B cell (primary cell): ENCODE measurements at regions not wholly inside any gene's neighbourhood (a gene's known extent, or its start where the extent isn't known, plus 50 kb on each side); places are given as distances from the start of the nearest gene placed in this dataset.

Experiments used
- ATAC-seq: fragments of 200-7000 bp; cut with Tn5 transposase; one replicate; pipeline ENCODE4 v1.10.0; 2021; ENCODE audit warnings: low read depth, mild to moderate bottlenecking, moderate number of reproducible peaks, moderate library complexity
- CTCF ChIA-PET: fragments of 350-600 bp; sonication (Branson Sonifier 250); formaldehyde crosslinking; loops from one replicate; lab custom pipeline; 2021; ENCODE audit warnings: antibody characterized with exemption, inconsistent platforms; lab: Charles Lee
- POLR2A ChIA-PET: fragments of 350-600 bp; sonication (Branson Sonifier 250); formaldehyde crosslinking; loops from one replicate; lab custom pipeline; 2021; ENCODE audit warnings: antibody characterized with exemption; lab: Charles Lee
- DNase-seq: peaks from one replicate; pipeline ENCODE4 v3.0.0; 2013
- H2AFZ ChIP-seq: 2 replicates; pipeline ENCODE4 v1.6.1; 2012; ENCODE audit warnings: mild to moderate bottlenecking, low read depth, low read length; ENCODE audit not compliant: insufficient read depth, poor library complexity, severe bottlenecking
- H3K27ac ChIP-seq, 2 donors: 1 replicate in 1 of 2; 2 replicates in 1 of 2; pipeline ENCODE4 v1.5.1; 2012 to 2013; ENCODE audit warnings: low read length in 2 of 2, mild to moderate bottlenecking in 2 of 2, moderate library complexity in 1 of 2
- H3K27me3 ChIP-seq, 4 experiments: fragments of 200-600 bp in 1 of 4; sonication (generic) in 1 of 4; replicated peaks in 1 of 4; 1 replicate in 2 of 4; 2 replicates in 2 of 4; pipeline versions ENCODE4 v1.6.1 to v1.7.0; 2013 to 2016; ENCODE audit warnings: low read length in 3 of 4, mild to moderate bottlenecking in 2 of 4, mixed read lengths in 1 of 4, moderate library complexity in 1 of 4; ENCODE audit not compliant: insufficient read depth in 4 of 4, control insufficient read depth in 3 of 4; ENCODE audit errors: control extremely low read depth in 1 of 4
- H3K36me3 ChIP-seq, 2 experiments: replicated peaks in 1 of 2; 1 replicate in 1 of 2; 2 replicates in 1 of 2; pipeline versions ENCODE4 v1.6.1 to v1.7.1; 2013; ENCODE audit warnings: low read length in 1 of 2; ENCODE audit not compliant: insufficient read depth in 2 of 2, control insufficient read depth in 1 of 2; ENCODE audit errors: control extremely low read depth in 1 of 2, extremely low read depth in 1 of 2
- H3K4me1 ChIP-seq, 2 donors: fragments of 200-600 bp in 1 of 2; sonication (generic) in 1 of 2; 1 replicate in 1 of 2; 2 replicates in 1 of 2; pipeline versions ENCODE4 v1.5.1 to v1.6.1; 2013 to 2017; ENCODE audit warnings: low read length in 2 of 2; ENCODE audit not compliant: control insufficient read depth in 2 of 2, insufficient read depth in 2 of 2
- H3K4me2 ChIP-seq: replicated peaks from 2 replicates; pipeline ENCODE3; 2012; ENCODE audit warnings: mild to moderate bottlenecking, low read depth, low read length; ENCODE audit not compliant: poor library complexity, severe bottlenecking
- H3K4me3 ChIP-seq, 5 experiments: fragments of 200-600 bp in 1 of 5; sonication (generic) in 1 of 5; 1 replicate in 3 of 5; 2 replicates in 2 of 5; pipeline versions ENCODE4 v1.5.1 to v1.7.0; 2011 to 2016; ENCODE audit warnings: low read length in 4 of 5, mild to moderate bottlenecking in 4 of 5, low read depth in 2 of 5, control low read depth in 1 of 5, moderate library complexity in 1 of 5; ENCODE audit not compliant: insufficient read depth in 1 of 5; ENCODE audit errors: control extremely low read depth in 1 of 5, extremely low read depth in 1 of 5
- H3K79me2 ChIP-seq: fragments of 200-600 bp; sonication (generic); one replicate; pipeline ENCODE4 v1.6.0; 2016; ENCODE audit warnings: low read length; ENCODE audit not compliant: control insufficient read depth, insufficient read depth
- H3K9ac ChIP-seq: fragments of 200-600 bp; sonication (generic); 2 replicates; pipeline ENCODE4 v1.6.1; 2017; ENCODE audit warnings: mild to moderate bottlenecking, low read length, moderate library complexity
- H3K9me3 ChIP-seq, 3 donors: one replicate each; pipeline versions ENCODE4 v1.6.1 to v1.7.1; 2013; ENCODE audit warnings: low read length in 2 of 3; ENCODE audit not compliant: control insufficient read depth in 2 of 3, insufficient read depth in 1 of 3; ENCODE audit errors: control extremely low read depth in 1 of 3
- H4K20me1 ChIP-seq: 2 replicates; pipeline ENCODE4 v1.6.0; 2012; ENCODE audit warnings: mild to moderate bottlenecking, low read length; ENCODE audit not compliant: insufficient read depth, control insufficient read depth, poor library complexity, severe bottlenecking
- H3K27ac Mint-ChIP-seq: one replicate; pipeline ENCODE4 v1.8.0; 2021; ENCODE audit warnings: mixed read lengths
- H3K27me3 Mint-ChIP-seq: one replicate; pipeline ENCODE4 v1.8.0; 2021; ENCODE audit warnings: mixed read lengths
- H3K4me1 Mint-ChIP-seq: one replicate; pipeline ENCODE4 v1.8.0; 2021; ENCODE audit warnings: mixed read lengths
- H3K4me3 Mint-ChIP-seq: one replicate; pipeline ENCODE4 v1.8.0; 2021; ENCODE audit warnings: mixed read lengths
- H3K9me3 Mint-ChIP-seq: one replicate; pipeline ENCODE4 v1.8.0; 2022; ENCODE audit warnings: mixed read lengths; ENCODE audit not compliant: insufficient read depth
- EZH2 ChIP-seq: IDR thresholded peaks from 2 replicates; pipeline ENCODE4 v1.6.1; 2012; ENCODE audit warnings: borderline replicate concordance, low read depth, mild to moderate bottlenecking, moderate library complexity, low read length; ENCODE audit not compliant: insufficient read depth, poor library complexity, severe bottlenecking
- WGBS: methylation state at CpG from one replicate; pipeline ENCODE4 v1.1.5; 2013; ENCODE audit warnings: missing lambda C conversion rate; ENCODE audit not compliant: insufficient coverage; 5-methylcytosine and 5-hydroxymethylcytosine counted together
- intact Hi-C: fragments of 100-400 bp; cut with micrococcal nuclease; formaldehyde crosslinking; loops from one replicate; pipeline ENCODE4 v1.10.0; 2022
- TF ChIP-seq, protein P1 (sequence below): fragments of 200-600 bp; IDR thresholded peaks from one replicate; pipeline ENCODE4 v1.8.0; 2022; ENCODE audit warnings: antibody characterized with exemption, mild to moderate bottlenecking

DNA sequence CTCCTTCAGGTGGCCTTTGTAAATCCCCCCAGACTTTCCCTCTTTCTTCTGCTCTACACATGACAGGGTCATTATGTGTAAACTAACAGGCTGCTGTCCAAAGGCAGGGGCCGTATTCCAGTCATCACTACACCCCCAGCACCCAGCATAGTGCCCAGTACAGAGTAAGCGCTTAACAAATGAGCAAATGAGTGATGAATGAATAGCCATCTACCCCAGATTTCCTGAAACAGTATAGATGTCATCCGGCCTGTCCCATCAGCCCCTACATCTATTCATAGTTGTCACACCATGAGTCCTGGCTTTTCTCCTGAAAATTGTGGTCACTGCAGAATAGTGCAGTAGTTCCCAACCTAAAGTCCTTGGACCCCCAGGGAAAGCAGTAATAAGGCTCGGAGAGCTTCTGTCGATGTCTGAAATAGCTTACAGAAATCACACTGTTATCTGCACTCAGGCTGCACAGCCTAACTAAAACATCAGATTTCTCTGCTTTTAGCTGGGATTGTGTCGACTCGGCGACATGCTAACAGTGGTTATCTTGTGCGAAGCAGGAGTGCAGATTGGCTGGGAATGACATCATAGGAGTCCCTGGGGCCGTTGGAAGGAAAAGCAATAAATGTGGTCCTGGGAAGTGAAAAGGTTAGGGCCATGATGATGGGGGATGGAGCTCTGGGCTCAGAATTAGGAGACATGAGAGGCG, 143.8 kb upstream of the NECTIN1 start:
- DNase-seq, result no peak
- Mint-ChIP-seq H3K9me3 (no peaks in the 10 kb centered on the region), H3K27ac (no peak overlapping the region), H3K4me3 (no peak overlapping the region), H3K4me1 (no peaks in the 10 kb centered on the region), H3K27me3 (peaks cover 4% of the 10 kb centered on the region)
- H3K27ac ChIP-seq, result no peak overlapping the region
- ChIA-PET CTCF (no interaction called here), POLR2A (no interaction called here)
- H3K27me3 ChIP-seq, result peaks cover 0 to 7% (median 1%) of the 10 kb centered on the region in 4 experiments
- no peak overlapping the region for H2AFZ ChIP-seq
- no peak overlapping the region for H3K4me2 ChIP-seq
- WGBS, result 75% methylated on average over 10 of the region's 11 CpGs
- TF ChIP-seq, protein P1, sequence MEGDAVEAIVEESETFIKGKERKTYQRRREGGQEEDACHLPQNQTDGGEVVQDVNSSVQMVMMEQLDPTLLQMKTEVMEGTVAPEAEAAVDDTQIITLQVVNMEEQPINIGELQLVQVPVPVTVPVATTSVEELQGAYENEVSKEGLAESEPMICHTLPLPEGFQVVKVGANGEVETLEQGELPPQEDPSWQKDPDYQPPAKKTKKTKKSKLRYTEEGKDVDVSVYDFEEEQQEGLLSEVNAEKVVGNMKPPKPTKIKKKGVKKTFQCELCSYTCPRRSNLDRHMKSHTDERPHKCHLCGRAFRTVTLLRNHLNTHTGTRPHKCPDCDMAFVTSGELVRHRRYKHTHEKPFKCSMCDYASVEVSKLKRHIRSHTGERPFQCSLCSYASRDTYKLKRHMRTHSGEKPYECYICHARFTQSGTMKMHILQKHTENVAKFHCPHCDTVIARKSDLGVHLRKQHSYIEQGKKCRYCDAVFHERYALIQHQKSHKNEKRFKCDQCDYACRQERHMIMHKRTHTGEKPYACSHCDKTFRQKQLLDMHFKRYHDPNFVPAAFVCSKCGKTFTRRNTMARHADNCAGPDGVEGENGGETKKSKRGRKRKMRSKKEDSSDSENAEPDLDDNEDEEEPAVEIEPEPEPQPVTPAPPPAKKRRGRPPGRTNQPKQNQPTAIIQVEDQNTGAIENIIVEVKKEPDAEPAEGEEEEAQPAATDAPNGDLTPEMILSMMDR, result no peak
- no peak for TF ChIP-seq EZH2
- no peaks in the 10 kb centered on the region for H4K20me1 ChIP-seq
- H3K9ac ChIP-seq, result no peak overlapping the region
- H3K9me3 ChIP-seq, result no peaks in the 10 kb centered on the region
- ATAC-seq, result no peak
- intact Hi-C loops, result no loop called here
- H3K36me3 ChIP-seq, result no peaks in the 10 kb centered on the region
- no peaks in the 10 kb centered on the region for H3K4me1 ChIP-seq
- no peak overlapping the region for H3K4me3 ChIP-seq
- H3K79me2 ChIP-seq, result no peaks in the 10 kb centered on the region

GRCh38 chr11:119865661-119866156, 136.7 kb upstream of the NECTIN1 start:
- H3K36me3 ChIP-seq, result no peaks in the 10 kb centered on the region
- H3K9ac ChIP-seq, result no peak overlapping the region
- intact Hi-C loops, result no loop called here
- H3K79me2 ChIP-seq, result no peaks in the 10 kb centered on the region
- ChIA-PET POLR2A (no interaction called here), CTCF (no interaction called here)
- H3K27ac ChIP-seq, result no peak overlapping the region
- no peak overlapping the region for H3K27ac Mint-ChIP-seq
- 57% methylated on average over 2 of the region's 2 CpGs for WGBS
- no peaks in the 10 kb centered on the region for H3K27me3 Mint-ChIP-seq
- peaks cover 0 to 4% (median under 1%) of the 10 kb centered on the region in 4 experiments for H3K27me3 ChIP-seq
- TF ChIP-seq, protein P1, result no peak
- no peak for TF ChIP-seq EZH2
- H2AFZ ChIP-seq, result no peak overlapping the region
- H3K4me3 Mint-ChIP-seq, result no peak overlapping the region
- no peaks in the 10 kb centered on the region for H4K20me1 ChIP-seq
- H3K4me1 ChIP-seq, result no peaks in the 10 kb centered on the region
- H3K9me3 ChIP-seq, result no peaks in the 10 kb centered on the region
- ATAC-seq (no peak), DNase-seq (no peak)
- H3K4me2 ChIP-seq, result no peak overlapping the region
- no peaks in the 10 kb centered on the region for H3K4me1 Mint-ChIP-seq
- no peaks in the 10 kb centered on the region for H3K9me3 Mint-ChIP-seq
- H3K4me3 ChIP-seq, result no peak overlapping the region
